ENCODE measurements at regions not wholly inside any gene's neighbourhood (a gene's known extent, or its start where the extent isn't known, plus 50 kb on each side); places are given as distances from the start of the nearest gene placed in this dataset.

GRCh38 chr13:61358599-61358998, 57.0 kb downstream of the PCDH20 start:
- Histone ChIP-seq H3K36me3 (no peaks in the 10 kb centered on the region), H3K9me3 (no peaks in the 10 kb centered on the region), H3K4me3 (no peak overlapping the region), H3K4me1 (no peaks in the 10 kb centered on the region), H3K27ac (no peak overlapping the region), H3K27me3 (no peaks in the 10 kb centered on the region)
- DNase-seq (ENCODE audit: low spot score) = no peak
- TF ChIP-seq CTCF (IDR thresholded peaks at IDR 0.05) = no peak

- Histone ChIP-seq H3K4me1 (no peaks in the 10 kb centered on the region), H3K27ac (no peak overlapping the region), H3K36me3 (no peaks in the 10 kb centered on the region), H3K4me3 (no peak overlapping the region), H3K27me3 (no peaks in the 10 kb centered on the region), H3K9me3 (no peaks in the 10 kb centered on the region)
- TF ChIP-seq CTCF (IDR thresholded peaks at IDR 0.05) = no peak
- no peak for DNase-seq (ENCODE audit: low spot score)
These were observed 65.3 kb downstream of the PCDH20 start for GRCh38 chr13:61350341-61350740.

GRCh38 chr13:61339054-61339621, 76.5 kb downstream of the PCDH20 start:
- no peak overlapping the region for H3K4me3 ChIP-seq
- no peaks in the 10 kb centered on the region for H3K27me3 ChIP-seq
- no peak overlapping the region for H3K27ac ChIP-seq
- no peak for DNase-seq (ENCODE audit: low spot score)
- H3K9me3 ChIP-seq = no peaks in the 10 kb centered on the region
- TF ChIP-seq CTCF (IDR thresholded peaks at IDR 0.05) = no peak
- H3K36me3 ChIP-seq = no peaks in the 10 kb centered on the region
- H3K4me1 ChIP-seq = no peaks in the 10 kb centered on the region

- Histone ChIP-seq H3K4me3 (no peak overlapping the region), H3K4me1 (no peaks in the 10 kb centered on the region), H3K27me3 (no peaks in the 10 kb centered on the region), H3K27ac (no peak overlapping the region), H3K36me3 (no peaks in the 10 kb centered on the region), H3K9me3 (no peaks in the 10 kb centered on the region)
- no peak for TF ChIP-seq CTCF (IDR thresholded peaks at IDR 0.05)
- DNase-seq (ENCODE audit: low spot score) = no peak
These were observed 99.0 kb downstream of the PCDH20 start for GRCh38 chr13:61316647-61317046.

- H3K36me3 ChIP-seq = no peaks in the 10 kb centered on the region
- H3K27ac ChIP-seq = no peak overlapping the region
- no peak for DNase-seq (ENCODE audit: low spot score)
- H3K9me3 ChIP-seq = no peaks in the 10 kb centered on the region
- no peaks in the 10 kb centered on the region for H3K4me1 ChIP-seq
- H3K27me3 ChIP-seq = no peaks in the 10 kb centered on the region
- no peak overlapping the region for H3K4me3 ChIP-seq
- no peak for TF ChIP-seq CTCF (IDR thresholded peaks at IDR 0.05)
These were observed 121.0 kb downstream of the PCDH20 start for GRCh38 chr13:61294467-61295191.
